GM12865 (cell line): ENCODE measurements at regions not wholly inside any gene's neighbourhood (a gene's known extent, or its start where the extent isn't known, plus 50 kb on each side); places are given as distances from the start of the nearest gene placed in this dataset.
A peak's percentile ranks its signal among the peaks of the same experiment; 100 is the strongest.
"Not testable (repeated sequence)": the region's sequence is repeated elsewhere in the genome, so short reads cannot be mapped to it uniquely, and the experiment has no call there.

Experiments
- DNase-seq: peaks from one replicate; pipeline ENCODE4 v3.0.0; 2010; ENCODE audit warnings: low read depth
- H3K4me3 ChIP-seq: 2 replicates; pipeline ENCODE4 v1.5.1; 2011; ENCODE audit warnings: mild to moderate bottlenecking, low read depth, low read length, control low read depth

DNA sequence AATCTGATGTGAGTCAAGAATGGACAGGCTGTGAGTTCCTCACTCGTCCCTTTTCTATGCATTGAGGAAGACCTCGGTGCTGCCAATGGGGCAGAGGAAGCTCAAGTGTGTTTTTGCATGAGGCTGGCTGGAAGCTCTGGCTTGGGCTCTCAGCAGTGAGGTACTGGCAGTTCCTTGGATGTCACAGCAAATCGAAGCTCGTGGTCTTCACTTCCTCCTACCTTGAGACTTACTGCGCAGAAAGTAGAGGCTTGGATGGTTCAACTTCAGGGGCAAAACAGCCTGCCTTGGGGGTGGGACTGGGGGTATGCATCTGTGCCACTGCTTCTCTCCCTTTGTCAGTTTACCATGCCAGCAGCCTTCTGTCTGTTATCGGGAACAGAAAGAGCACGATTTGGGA is 229.8 kb upstream of the PLGLB2 start:
- not testable (repeated sequence) for DNase-seq, H3K4me3 ChIP-seq

DNA sequence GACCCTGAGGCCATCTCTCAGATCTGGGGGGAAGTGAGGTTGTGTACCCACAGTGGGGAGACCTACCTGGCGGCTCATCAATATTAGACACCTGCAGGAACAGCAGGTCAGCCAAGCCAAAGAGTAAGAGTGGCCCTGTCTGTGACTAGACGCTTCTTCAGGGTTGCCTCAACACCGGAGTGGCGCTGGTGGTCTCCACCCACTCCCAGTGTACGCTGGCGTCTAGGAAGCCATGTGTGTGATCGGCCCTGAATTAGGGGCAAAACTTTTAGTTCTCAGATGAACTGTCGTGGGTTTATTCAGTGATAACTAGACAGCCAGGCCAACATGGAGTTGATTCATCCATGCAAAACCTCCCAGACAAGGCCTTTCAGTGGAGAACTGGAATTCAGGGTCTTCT is 229.3 kb upstream of the PLGLB2 start:
- DNase-seq, H3K4me3 ChIP-seq: not testable (repeated sequence)

DNA sequence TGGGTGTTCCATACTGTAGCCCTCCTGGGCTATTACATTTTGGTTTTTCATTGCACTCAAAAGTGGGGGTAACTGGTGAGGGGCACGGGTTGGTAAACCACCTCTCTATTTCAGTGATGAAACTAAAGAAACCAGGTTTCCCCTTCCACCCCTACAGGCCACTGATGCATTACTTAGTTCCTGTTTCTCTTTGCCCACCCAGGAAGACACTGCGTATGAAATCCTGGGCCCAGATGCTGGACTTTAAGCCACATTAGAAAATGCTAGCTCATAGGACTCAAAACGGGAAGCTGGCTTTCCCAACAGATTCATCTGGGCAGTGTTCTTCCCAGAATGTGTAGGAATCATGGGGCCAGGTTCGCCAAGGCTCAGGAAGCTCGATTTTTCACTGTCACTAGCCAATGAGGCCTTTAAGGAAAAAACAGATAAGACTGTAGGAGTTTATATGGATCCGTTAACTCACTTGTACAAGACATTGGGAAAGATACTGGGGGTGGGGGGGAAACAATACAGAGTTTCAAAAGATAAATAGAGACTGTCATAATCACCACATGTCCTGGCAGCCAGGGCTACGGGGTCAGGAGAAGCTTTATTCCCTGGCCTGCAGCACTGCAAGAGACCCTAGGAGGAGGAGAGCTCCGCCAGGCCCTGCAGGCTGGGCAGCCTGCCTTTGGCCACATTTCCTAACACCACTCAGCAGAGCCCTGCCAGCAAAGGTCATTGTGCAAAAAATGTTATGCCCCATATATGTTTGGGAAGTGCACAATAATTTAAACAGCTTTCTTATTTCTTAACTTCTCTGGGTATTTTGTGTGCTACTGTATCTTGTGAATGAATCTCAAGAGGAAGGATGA is 228.5 kb upstream of the PLGLB2 start:
- not testable (repeated sequence) for H3K4me3 ChIP-seq, DNase-seq

DNA sequence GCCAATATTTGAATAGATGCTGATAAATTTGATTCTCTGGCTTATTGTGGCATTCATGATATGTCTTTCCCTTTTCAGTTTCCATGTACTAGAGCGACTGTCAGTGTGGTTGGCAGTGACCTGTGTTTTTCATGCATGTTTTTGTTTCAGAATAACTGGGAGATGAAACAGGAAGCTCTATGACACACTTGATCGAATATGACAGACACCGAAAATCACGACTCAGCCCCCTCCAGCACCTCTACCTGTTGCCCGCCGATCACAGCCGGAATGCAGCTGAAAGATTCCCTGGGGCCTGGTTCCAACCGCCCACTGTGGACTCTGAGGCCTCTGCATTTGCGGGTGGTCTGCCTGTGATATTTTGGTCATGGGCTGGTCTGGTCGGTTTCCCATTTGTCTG is 226.8 kb upstream of the PLGLB2 start:
- not testable (repeated sequence) for H3K4me3 ChIP-seq
- DNase-seq = peak; percentile 51

DNA sequence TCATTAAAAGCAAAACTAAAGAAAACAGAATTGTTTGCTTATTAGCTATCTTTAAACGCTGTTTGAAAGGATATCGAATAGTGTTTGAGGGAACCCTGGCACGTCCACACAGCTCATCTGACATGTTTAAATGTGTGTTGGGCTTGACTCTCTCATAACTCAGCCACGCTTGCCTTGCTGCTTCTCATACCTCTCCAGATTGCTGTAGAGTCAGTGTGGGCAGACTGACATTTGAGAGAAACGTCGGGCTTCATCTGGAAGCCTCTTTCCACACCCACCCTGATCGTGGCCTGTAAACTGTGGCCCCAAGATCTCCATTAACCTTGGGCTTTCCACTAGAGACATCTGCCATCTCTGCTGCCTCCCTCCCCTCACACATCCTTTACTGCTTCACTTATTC is 226.4 kb upstream of the PLGLB2 start:
- not testable (repeated sequence) for H3K4me3 ChIP-seq, DNase-seq

DNA sequence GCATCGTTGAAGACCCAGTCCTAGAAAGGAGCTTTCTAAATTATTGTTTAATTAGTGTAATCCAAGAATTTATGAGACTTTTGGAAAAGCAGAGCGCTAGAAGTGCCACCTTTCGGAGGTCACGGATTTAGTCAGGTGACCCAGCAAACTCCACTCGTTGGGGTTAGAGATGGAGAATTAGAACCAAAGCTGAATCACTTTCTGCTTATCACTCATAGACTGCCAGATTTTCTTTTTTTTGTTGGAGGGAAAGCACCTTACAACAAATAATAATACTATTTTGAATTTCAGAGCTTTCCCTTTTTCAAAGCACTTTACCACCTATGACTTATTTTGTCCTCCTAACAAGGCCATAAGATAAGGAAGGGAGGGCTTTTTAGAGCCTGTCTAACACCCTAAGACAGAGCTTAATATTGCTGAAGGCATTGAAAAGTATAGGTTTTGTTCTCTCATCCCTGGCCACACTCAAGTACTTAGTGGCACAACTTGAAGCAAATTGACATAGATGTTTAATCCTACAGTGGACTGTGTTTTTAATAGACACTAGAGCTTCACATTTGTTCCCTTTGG is 223.2 kb upstream of the PLGLB2 start:
- H3K4me3 ChIP-seq, DNase-seq: not testable (repeated sequence)

DNA sequence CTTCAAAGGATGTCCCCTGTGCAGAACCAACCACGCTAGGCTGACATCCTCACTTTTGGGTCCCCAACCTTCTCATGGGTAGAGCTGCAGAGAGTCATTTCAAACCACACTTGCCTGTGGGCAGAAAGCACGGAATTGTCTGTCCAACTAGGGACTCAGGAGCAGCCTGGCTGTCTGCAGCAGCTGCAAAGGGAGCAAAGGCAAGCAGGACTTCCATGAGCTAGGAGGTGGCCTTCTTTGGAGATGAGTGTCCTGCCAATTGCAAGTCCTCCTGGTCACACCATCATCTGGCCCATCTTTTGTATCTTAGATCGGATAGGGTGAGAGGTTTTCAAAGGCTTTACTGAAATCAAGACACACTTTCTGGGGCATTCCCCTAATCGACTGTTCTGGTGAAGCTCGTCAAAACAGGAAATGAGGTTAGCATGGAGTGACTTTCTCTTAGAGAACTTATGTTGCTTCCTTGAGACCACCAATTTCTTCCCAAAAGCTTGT is 222.3 kb upstream of the PLGLB2 start:
- not testable (repeated sequence) for DNase-seq, H3K4me3 ChIP-seq

DNA sequence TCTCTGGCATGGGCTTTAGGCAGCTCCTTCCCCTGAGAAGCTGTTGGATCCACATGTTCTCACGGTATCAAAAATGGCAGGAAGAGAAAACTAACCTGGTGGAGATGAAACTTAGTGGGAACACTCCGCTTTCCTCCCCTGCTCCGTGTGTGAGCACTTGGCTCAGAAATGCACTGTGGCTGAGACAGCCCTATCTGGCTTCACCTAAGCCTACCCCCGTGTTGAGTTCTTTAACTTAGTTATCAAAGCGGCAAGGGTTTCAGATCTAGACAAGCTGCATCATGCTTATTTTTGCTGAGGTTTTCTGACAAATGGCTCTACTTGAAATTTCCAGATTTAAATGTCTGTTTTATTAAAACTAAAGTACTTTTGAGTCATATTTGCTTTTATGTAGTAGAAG is 221.6 kb upstream of the PLGLB2 start:
- not testable (repeated sequence) for H3K4me3 ChIP-seq, DNase-seq

DNA sequence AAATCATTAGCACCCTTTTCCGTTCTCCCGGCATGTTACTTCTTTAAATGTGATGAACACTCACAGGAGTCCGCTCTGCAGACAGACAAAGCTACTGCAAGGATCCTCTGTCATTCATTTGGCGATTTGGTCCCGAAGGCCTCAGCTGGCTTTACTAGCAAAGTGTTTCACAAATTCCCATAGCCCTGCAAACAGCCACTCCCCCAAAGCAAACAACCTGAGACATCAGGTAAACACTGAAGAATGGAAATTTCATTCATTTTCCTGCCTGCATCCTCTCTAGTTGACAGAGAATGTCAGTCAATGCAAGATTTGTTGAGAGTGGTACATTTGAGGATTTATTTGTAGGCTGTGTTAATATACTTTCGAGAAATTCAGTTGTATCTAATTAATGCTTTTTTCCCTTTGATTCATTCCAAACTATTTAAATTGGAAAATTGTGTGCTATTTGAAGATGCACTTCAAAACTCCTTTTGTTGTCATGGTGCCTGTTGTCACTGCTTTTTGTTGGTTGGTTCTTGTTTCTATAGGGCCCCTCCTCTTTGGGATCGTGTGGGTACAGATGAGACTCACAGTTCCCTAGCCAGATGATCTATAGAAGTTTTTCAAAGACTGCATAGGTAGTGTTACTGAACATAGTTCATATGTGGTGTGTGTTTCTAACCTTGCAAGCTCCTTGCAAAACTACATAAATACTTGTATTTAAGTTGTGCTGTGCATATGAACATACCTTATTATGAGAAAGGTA is 215.7 kb upstream of the PLGLB2 start:
- DNase-seq, H3K4me3 ChIP-seq: not testable (repeated sequence)

DNA sequence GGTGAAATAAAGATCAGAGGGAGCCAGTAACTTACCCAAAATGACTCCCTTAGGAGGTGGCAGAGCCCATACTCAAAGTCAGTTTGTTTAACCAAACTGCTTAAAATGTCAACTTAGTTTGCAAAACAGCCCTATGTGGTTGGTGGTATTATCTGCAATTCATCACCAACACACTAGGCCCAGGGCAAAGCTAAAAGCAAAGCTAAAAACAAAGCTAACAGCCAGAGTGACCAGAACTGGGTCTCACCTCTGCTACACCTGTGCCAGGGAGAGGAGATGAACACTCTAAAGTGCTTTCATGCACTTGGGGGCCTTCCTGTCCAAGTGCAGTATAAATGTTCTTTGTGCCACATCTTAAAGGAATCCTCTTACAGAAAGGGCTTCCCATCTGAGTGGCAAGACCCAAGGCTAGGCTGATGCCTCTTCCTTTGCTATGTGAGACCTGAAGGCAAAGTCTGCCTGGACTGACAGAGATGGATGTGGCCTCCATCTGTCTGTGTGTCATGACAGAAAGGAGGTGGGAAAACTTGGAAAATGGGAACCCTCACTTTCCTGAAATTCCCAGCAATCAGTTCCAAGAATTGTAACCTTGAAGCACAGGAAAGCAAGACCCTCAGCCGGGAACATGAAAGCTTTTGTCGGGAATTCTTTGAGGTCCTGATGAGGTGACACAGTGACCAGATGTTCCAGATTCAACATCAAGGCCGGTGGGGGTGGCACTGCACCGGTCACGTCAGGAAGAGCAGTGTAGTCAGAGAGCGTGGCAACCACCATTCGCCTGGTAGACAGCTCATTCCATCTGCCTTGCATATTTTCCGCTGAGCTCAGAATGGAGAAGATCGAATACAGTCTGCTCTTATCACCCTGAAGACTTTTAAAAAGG is 214.3 kb upstream of the PLGLB2 start:
- not testable (repeated sequence) for DNase-seq, H3K4me3 ChIP-seq

DNA sequence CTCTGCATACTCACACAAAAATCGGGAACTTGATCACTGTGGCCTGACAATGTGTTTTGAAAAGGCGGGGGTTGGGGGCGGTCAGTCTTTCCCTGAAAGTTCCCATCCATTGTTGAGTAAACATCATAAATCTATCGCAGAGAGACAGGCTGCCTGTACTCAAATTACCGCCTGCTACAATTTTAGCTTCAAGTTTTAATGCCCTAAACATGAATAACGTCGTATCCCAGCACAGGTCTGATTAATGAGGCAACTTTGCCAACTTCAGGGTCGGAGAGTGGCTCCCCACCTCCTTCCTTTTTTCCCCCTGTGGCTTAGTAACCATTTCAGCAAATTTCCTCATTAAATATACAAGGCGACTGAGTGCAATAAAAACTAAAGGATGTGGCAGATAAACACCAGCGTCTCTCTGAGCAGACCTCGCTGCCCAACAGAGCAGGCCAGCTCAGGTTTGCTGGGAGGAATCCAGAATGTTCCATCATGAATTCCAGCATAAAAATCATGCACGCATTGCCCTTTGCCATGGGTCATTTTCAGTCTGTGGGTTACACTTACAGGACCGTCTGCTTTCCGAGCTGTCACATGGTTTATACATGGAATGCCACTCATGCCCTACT is 213.5 kb upstream of the PLGLB2 start:
- not testable (repeated sequence) for H3K4me3 ChIP-seq, DNase-seq

DNA sequence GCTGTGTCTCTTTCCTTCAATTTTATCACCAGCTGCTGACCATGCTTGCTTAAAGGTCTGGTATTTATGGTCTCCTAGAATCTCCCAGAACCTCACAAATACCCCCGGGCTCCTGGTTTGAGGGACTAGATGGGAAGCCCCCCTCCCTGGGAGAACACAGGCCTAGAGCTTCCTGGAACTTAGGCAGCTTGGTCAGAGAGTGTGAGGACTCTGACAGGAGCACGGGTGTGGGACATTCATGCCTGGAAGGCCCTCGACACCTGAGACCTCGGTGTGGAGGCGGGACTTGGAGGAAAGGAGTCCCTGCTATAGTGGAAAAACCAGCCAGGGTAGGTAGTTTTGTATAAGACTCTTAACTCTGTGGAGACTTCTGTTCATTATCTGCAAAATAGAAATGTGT is 211.5 kb upstream of the PLGLB2 start:
- DNase-seq, H3K4me3 ChIP-seq: not testable (repeated sequence)

DNA sequence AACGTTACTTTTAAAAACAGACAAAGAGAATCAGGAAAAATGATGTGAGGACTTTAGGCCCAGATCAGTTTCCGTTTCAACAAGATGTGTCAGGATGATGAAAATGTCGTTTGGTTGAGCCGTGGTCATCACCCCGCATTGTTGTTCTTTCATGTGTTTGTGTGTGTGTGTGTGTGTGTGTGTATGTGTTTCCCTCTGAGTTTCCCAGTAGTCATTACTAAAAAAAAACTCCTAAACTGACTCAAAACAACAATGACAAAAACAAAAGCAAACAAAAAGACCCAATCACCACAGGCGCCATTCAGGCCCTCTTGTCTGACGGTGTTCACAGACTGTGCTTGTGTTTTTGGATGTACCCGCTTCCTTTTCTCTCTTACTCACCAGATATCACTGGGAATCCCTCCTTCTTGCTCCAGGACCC is 210.6 kb upstream of the PLGLB2 start:
- DNase-seq, H3K4me3 ChIP-seq: not testable (repeated sequence)

DNA sequence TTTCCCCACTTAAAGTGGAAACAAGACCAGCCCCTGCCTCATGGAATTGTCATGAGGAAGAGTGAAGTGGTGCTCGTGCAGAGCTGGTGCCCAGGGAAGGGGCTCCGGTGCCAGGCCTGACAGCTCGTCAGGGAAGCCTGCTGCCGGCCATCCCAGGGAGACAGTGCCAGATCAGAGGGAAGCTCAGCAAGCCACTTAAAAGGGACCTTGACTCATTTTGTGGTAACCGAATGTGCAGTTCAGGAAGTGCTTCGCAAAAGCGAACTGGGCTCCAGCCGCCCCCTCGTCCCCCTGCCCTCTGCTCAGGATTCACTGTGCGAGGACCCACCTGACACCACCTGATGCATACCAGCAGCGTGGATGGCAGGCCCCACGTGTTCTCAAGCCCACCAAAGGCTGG is 209.6 kb upstream of the PLGLB2 start:
- not testable (repeated sequence) for DNase-seq, H3K4me3 ChIP-seq

DNA sequence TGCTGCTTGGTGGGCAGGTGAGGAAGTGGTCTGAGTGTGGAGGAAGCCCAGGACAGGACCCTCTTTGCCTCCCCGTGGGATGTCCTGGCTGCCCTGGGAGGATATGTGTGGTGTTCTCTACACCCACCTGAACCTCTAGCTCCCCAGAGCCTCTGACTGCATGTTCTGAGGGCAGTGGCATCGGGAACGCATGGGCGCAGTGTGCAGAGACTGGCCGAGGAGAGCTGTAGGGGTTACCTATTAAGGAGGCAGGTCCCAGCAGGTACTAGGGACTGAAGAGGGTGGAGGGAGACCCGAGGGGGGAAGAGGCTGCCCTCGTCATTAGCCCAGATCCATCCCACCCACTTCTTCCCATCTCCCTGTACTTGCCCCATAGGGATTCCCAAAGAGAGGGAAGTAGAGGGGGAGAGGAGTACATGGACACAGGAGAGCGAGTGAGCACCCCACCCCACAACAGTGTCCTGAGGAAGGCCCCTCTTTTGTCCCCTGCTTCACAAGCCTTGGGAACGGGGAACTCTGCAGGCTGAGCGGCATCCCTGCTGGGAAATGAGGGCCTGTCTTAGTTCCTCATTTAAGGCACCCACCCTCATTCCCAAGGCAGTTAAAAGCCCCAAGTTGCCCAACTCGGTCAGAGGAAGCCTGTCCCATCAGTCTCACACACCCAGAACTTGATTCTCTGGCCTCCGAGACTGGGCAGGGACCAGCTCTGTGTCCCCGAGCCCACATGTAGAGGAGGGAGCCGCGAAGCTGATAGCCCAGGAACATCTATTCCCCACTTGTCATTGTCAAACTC is 208.5 kb upstream of the PLGLB2 start:
- not testable (repeated sequence) for H3K4me3 ChIP-seq, DNase-seq

DNA sequence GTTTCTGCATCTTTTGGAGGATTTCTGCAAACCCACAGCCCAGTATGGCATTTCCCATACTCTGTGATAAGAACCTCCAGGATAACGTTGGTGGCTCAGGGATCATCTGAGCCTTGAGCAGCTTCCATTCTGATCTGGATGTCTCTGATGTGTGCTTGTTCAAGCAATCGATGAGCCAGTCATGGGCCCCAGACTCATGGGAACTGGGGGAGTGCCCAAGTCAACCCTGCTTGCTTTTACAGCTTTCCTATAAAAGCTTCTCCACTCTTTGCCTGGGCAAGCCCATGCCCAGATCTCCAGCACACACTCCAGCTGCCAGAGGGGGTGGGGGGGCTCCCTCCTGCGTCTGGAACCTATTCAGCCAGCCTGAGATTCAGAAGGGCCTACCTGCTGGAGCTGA is 207.6 kb upstream of the PLGLB2 start:
- DNase-seq, H3K4me3 ChIP-seq: not testable (repeated sequence)

DNA sequence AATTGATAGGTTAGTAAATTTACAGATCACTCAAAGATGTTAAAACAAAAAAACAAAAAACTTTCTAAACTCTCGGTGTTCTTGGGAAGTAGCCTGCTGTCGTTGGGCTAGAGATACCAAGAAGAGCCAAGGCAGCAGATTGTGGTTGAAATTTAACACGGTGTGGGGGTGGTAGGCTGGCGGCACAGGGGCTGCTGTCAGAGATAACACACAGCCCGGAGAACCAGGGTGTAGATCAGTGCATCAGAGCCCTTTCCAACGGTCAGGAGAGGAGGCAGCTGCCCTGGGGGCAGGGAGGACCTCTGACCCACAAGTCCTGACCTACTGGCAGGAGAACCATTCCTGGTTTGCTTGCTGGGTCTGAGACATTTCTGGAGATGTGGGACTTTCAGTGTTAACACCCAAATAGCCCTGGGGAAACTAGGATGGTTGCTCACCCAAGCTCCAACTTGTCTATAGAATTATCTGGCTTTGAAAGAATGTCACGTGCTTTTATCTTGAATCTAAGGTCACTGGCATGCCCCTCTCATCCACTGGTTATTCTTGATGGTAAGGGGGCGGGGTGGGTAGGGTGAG is 205.2 kb upstream of the PLGLB2 start:
- H3K4me3 ChIP-seq, DNase-seq: not testable (repeated sequence)
